ENCODE measurements at regions not wholly inside any gene's neighbourhood (a gene's known extent, or its start where the extent isn't known, plus 50 kb on each side); places are given as distances from the start of the nearest gene placed in this dataset.

- no peak for TF ChIP-seq CTCF (conservative IDR thresholded peaks at IDR 0.05; ENCODE audit: low read length)
- no peak for TF ChIP-seq EZH2phosphoT487 (IDR thresholded peaks at IDR 0.05; ENCODE audit: borderline replicate concordance)
Observed at GRCh38 chr3:124504332-124505059, 225.8 kb upstream of the UMPS start.

All from Loucy (cell line).